ENCODE measurements at regions not wholly inside any gene's neighbourhood (a gene's known extent, or its start where the extent isn't known, plus 50 kb on each side); places are given as distances from the start of the nearest gene placed in this dataset.

DNA sequence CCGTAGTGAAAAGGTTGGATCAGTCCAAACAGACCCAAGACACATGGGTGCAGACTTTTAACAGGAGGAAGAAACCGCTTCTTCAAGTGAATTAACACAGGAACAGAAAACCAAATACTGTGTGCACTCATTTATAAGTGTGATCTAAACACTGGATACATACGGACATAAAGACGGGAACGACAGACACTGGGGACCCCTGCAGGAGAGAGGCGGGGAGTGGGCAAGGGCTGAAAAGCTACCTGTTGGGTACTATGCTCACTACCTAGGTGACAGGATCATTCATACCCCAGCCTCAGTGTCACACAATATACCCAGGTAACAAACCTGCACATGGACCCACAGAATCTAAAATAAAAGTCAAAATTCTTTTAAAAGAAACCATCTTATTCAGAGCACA lies 326.0 kb upstream of the NOCT start:
- no peak for DNase-seq (ENCODE audit: low read depth)

DNA sequence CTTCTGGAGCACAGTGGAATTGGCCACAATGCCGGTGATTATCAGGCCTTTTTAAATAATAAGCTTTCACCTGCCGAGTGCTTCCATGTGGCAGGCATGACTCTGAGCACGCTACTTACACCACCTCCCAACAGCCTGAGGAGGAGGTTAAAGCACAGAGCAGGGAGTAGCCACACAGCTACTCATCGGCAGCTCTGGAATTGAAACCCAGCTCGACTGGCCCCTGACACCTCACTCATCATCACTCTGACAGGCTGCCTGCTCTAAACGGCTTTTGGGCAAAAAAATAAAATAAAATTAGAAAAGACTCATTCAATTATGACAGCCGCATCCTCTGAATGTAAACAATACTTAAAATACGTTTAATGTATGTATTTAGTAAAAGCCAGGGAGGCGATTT lies 326.4 kb upstream of the NOCT start:
- DNase-seq (ENCODE audit: low read depth), result no peak

- DNase-seq (ENCODE audit: low read depth), result no peak
Measured at GRCh38 chr4:138688408-138689085, 327.0 kb upstream of the NOCT start.

GRCh38 chr4:138686106-138686835 lies 329.3 kb upstream of the NOCT start:
- DNase-seq (ENCODE audit: low read depth), result no peak

DNA sequence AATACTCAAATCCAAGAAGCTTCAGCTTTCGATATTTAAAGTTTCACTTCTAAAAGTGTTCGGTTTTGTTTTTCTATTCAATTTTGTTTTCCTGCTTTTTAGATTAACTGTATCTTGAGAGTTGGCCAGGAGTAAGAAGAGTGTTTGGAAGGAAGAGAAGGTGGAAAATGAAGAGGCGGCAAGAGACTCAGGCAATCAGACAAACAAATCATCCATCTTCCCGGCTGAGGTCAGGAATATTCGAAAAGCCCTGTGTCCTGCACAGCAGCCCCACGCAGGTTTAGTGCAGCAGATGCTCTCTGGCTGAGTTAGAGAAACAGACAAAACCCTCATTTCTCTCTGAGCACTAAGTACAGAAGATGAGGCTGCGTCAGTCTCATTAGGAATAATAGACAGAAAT lies 330.3 kb upstream of the NOCT start:
- DNase-seq (ENCODE audit: low read depth), result no peak

DNA sequence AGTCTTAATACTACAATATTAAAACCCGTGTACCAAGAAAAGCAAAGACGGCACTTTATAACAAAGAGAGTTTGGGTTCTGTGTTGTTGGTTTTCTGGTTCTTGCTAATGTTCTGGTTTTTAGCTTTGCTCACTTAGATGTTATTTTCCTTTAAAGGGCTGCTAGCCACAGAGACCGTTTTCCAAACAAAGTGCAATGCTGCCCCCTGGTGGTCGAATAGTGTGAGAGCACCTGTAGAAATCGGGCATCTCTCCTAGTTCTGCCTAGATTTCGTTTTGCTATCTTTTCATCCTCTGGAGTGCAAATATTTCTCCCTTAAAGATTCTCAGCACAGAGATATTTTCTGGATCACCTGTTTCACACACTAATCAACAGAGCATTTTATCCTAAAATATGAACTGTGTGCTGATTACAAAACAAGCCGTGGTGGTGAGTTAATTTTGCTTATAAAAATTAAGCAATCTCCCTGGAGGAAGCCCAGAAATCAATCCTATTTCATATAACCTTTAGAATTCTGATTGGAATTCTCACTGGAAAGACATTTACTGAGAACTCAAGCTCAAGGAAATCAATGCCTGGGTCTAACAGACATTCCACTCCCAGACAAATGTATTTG lies 334.5 kb upstream of the NOCT start:
- peak; percentile 53 for DNase-seq (ENCODE audit: low read depth)

DNA sequence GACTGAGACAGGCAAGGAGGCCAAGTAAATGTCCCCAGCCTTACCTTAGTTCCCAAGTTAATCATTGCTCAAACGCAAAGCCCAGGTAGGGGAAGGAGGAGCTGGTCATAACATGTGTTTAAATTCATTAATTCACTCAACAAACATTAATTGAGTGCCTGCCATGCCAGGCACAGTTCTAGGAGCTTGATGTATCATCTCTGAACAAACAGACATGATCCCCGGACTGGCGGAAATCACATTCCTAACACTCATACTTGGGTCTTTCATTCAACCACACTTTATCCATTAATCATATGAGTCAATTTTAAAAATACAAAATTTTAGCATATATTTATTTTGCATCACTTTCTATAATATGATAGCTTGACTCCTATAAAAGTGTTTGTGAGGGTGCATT lies 335.3 kb upstream of the NOCT start:
- no peak for DNase-seq (ENCODE audit: low read depth)

DNA sequence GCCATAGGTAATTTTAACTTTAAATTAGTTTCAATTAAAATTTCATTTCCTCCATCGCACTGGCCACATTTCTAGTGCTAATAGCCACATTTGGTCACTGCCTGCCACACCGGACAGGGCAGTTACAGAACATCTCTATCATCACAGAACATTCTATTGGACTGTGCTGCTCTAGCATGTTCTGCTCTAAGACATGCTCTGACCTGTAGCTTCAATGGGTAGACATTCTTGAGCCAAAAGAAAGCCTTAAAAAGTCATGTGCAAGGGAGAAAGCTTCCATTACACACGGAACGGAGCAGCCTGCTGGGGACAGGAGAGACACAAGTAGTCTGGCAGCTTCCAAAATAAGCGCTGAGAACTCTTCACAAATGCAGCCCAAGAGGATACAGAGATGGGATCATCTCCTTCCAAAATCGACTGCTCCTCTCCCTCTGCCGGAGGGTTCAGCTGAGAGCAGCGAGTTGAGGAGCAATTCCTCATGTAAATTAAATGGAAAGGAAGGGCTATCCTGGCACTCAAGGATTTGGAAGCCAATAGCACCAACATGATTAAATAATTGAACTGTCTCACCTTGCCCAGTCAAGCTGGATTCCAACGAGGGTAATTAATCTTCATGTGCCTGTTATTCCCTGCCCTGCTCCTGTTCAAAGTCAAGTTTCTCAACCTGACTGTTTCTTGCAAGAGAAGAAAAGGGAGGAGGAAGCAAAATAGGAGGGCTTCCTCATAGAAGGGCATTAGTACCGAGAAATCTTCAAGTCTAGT lies 336.4 kb upstream of the NOCT start:
- no peak for DNase-seq (ENCODE audit: low read depth)

- DNase-seq (ENCODE audit: low read depth), result no peak
Measured at GRCh38 chr4:138677748-138678147, 337.8 kb upstream of the NOCT start.

DNA sequence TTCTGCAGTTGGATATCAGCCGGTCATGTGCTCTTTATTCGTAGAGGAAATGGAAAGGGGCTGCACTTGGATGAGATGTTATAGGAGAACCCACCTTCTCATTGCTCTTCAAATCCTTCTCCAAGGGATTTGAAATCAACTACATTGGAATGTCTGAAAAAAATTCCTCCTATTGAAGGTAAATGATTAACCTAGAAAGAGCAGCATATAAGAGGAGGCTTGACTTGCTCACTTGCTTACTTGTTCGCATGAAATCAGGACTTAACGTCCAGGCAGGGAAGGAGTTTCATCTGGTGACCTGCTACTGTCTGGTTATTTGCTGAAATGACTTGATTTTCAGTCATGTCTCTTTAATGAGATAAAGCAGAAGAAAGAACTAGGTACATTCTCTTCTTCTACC lies 338.4 kb upstream of the NOCT start:
- DNase-seq (ENCODE audit: low read depth), result no peak

DNA sequence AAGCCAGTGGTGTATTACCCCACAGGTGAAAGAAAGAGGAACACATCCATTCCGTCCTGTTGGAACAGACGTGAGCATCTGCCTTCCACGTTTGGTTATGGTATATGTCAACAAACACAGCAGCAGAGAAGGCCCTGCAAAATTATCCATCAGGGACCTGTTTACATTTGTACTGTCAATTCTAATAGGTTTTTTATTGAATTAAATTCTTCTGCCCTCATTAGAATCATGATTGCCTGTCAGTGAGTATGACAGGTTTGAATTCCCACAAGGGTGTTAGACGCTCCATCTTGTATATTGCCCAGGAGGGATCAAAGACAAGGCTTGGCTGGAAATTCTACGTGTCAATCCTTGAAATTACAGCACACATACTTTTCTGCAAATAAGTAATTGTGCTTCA lies 339.9 kb upstream of the NOCT start:
- DNase-seq (ENCODE audit: low read depth), result no peak

GRCh38 chr4:138674209-138674608 lies 341.4 kb upstream of the NOCT start:
- no peak for DNase-seq (ENCODE audit: low read depth)

DNA sequence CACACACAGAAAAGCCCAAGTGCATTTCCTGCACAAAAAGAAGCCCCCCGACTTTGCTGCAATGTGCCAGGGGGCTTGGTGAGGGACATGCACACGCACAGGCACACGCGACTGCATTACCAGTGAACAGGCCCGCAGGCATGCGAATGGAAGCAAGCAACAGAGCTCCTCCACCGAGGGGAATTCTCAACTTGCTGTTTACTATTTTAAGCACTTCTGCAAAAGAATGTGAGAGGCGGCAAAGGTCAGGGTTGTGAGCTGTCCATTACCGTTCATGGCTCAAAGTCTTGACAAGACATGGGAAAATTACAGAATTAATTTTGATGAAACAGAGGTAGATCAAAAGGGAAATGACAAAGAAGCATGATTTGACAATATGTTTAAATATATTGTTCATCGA lies 342.5 kb upstream of the NOCT start:
- DNase-seq (ENCODE audit: low read depth), result no peak

GRCh38 chr4:138672393-138672976 lies 343.1 kb upstream of the NOCT start:
- DNase-seq (ENCODE audit: low read depth), result no peak

GRCh38 chr4:138671606-138672084 lies 343.9 kb upstream of the NOCT start:
- no peak for DNase-seq (ENCODE audit: low read depth)

- DNase-seq (ENCODE audit: low read depth), result no peak
Measured at GRCh38 chr4:138671106-138671505, 344.5 kb upstream of the NOCT start.

GRCh38 chr4:138670681-138671080 lies 344.9 kb upstream of the NOCT start:
- DNase-seq (ENCODE audit: low read depth), result no peak

DNA sequence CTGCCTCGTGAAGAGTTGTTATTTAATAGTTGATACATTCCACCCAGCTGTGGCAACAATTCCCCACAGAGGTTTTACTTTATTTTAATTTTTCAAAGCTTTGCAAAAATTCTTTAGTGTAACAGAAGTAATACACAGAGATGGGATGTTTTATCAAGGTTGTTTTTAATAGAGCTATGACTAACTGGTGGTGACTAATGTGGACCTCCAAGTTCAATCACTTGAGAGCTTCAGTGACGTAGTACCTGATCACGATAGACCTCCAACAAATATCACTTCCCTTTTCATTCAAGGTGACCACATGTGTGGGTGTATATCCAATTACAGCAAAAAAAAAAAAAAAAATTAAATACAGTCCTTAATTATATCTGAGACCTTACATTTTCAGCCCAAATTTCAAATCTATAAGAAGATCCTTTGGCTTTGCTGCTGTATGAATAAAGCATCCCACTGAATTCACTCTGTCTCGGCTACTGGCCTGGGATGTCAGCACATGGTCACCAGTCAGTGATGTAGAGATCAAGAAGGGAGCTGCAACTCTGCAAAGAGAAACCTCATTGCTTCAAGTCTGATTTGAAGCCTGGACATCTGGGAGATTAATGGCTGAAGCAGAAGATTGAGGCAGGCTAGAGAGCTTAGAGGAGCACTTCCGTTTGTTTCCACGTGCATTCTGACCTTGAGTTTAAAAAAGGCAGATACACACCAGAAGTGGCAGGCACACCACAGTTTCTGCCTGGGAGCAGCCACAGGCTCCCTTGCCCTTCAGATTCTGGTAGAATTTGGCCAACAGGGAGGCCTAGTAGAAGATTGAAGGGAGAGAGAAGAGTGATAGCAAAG lies 345.9 kb upstream of the NOCT start:
- peak; percentile 60 for DNase-seq (ENCODE audit: low read depth)

- DNase-seq (ENCODE audit: low read depth), result no peak
Measured at GRCh38 chr4:138668309-138668708, 347.3 kb upstream of the NOCT start.

- DNase-seq (ENCODE audit: low read depth), result peak; percentile 8
Measured at GRCh38 chr4:138666366-138666765, 349.2 kb upstream of the NOCT start.

GRCh38 chr4:138665851-138666250 lies 349.7 kb upstream of the NOCT start:
- DNase-seq (ENCODE audit: low read depth), result no peak
